ENCODE measurements at regions not wholly inside any gene's neighbourhood (a gene's known extent, or its start where the extent isn't known, plus 50 kb on each side); places are given as distances from the start of the nearest gene placed in this dataset.

- TF ChIP-seq, protein P1, sequence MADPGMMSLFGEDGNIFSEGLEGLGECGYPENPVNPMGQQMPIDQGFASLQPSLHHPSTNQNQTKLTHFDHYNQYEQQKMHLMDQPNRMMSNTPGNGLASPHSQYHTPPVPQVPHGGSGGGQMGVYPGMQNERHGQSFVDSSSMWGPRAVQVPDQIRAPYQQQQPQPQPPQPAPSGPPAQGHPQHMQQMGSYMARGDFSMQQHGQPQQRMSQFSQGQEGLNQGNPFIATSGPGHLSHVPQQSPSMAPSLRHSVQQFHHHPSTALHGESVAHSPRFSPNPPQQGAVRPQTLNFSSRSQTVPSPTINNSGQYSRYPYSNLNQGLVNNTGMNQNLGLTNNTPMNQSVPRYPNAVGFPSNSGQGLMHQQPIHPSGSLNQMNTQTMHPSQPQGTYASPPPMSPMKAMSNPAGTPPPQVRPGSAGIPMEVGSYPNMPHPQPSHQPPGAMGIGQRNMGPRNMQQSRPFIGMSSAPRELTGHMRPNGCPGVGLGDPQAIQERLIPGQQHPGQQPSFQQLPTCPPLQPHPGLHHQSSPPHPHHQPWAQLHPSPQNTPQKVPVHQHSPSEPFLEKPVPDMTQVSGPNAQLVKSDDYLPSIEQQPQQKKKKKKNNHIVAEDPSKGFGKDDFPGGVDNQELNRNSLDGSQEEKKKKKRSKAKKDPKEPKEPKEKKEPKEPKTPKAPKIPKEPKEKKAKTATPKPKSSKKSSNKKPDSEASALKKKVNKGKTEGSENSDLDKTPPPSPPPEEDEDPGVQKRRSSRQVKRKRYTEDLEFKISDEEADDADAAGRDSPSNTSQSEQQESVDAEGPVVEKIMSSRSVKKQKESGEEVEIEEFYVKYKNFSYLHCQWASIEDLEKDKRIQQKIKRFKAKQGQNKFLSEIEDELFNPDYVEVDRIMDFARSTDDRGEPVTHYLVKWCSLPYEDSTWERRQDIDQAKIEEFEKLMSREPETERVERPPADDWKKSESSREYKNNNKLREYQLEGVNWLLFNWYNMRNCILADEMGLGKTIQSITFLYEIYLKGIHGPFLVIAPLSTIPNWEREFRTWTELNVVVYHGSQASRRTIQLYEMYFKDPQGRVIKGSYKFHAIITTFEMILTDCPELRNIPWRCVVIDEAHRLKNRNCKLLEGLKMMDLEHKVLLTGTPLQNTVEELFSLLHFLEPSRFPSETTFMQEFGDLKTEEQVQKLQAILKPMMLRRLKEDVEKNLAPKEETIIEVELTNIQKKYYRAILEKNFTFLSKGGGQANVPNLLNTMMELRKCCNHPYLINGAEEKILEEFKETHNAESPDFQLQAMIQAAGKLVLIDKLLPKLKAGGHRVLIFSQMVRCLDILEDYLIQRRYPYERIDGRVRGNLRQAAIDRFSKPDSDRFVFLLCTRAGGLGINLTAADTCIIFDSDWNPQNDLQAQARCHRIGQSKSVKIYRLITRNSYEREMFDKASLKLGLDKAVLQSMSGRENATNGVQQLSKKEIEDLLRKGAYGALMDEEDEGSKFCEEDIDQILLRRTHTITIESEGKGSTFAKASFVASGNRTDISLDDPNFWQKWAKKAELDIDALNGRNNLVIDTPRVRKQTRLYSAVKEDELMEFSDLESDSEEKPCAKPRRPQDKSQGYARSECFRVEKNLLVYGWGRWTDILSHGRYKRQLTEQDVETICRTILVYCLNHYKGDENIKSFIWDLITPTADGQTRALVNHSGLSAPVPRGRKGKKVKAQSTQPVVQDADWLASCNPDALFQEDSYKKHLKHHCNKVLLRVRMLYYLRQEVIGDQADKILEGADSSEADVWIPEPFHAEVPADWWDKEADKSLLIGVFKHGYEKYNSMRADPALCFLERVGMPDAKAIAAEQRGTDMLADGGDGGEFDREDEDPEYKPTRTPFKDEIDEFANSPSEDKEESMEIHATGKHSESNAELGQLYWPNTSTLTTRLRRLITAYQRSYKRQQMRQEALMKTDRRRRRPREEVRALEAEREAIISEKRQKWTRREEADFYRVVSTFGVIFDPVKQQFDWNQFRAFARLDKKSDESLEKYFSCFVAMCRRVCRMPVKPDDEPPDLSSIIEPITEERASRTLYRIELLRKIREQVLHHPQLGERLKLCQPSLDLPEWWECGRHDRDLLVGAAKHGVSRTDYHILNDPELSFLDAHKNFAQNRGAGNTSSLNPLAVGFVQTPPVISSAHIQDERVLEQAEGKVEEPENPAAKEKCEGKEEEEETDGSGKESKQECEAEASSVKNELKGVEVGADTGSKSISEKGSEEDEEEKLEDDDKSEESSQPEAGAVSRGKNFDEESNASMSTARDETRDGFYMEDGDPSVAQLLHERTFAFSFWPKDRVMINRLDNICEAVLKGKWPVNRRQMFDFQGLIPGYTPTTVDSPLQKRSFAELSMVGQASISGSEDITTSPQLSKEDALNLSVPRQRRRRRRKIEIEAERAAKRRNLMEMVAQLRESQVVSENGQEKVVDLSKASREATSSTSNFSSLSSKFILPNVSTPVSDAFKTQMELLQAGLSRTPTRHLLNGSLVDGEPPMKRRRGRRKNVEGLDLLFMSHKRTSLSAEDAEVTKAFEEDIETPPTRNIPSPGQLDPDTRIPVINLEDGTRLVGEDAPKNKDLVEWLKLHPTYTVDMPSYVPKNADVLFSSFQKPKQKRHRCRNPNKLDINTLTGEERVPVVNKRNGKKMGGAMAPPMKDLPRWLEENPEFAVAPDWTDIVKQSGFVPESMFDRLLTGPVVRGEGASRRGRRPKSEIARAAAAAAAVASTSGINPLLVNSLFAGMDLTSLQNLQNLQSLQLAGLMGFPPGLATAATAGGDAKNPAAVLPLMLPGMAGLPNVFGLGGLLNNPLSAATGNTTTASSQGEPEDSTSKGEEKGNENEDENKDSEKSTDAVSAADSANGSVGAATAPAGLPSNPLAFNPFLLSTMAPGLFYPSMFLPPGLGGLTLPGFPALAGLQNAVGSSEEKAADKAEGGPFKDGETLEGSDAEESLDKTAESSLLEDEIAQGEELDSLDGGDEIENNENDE (IDR thresholded peaks at IDR 0.05; ENCODE audit: insufficient replicate concordance, low read length): no peak
- TF ChIP-seq TAF1 (IDR thresholded peaks at IDR 0.05; ENCODE audit: low read depth, low read length) (no peak), BACH1 (IDR thresholded peaks at IDR 0.05; ENCODE audit: low read length) (no peak), SIN3A (conservative IDR thresholded peaks at IDR 0.05 in 1 of 2, IDR thresholded peaks at IDR 0.05 in 1 of 2; ENCODE audit: low read depth in 1 of 2, low read length in 2 of 2) (no peak)
- TF ChIP-seq, protein P2, sequence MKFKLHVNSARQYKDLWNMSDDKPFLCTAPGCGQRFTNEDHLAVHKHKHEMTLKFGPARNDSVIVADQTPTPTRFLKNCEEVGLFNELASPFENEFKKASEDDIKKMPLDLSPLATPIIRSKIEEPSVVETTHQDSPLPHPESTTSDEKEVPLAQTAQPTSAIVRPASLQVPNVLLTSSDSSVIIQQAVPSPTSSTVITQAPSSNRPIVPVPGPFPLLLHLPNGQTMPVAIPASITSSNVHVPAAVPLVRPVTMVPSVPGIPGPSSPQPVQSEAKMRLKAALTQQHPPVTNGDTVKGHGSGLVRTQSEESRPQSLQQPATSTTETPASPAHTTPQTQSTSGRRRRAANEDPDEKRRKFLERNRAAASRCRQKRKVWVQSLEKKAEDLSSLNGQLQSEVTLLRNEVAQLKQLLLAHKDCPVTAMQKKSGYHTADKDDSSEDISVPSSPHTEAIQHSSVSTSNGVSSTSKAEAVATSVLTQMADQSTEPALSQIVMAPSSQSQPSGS (IDR thresholded peaks at IDR 0.05; ENCODE audit: low read length): no peak
Observed at GRCh38 chr17:36862116-36862920, 75.0 kb upstream of the LHX1 start (continued).
